AG10803 (cell line): ENCODE measurements at regions not wholly inside any gene's neighbourhood (a gene's known extent, or its start where the extent isn't known, plus 50 kb on each side); places are given as distances from the start of the nearest gene placed in this dataset.

Source experiments
- DNase-seq: peaks from one replicate; pipeline ENCODE4 v3.0.0; 2010; ENCODE audit warnings: low read depth
- H3K4me3 ChIP-seq: 2 replicates; pipeline ENCODE4 v1.5.1; 2011; ENCODE audit warnings: mild to moderate bottlenecking, low read length, control low read depth
- CTCF ChIP-seq: conservative IDR thresholded peaks from 2 replicates; pipeline ENCODE4 v1.5.1; 2011; ENCODE audit warnings: mild to moderate bottlenecking, low read length, control low read depth, inconsistent platforms

DNA sequence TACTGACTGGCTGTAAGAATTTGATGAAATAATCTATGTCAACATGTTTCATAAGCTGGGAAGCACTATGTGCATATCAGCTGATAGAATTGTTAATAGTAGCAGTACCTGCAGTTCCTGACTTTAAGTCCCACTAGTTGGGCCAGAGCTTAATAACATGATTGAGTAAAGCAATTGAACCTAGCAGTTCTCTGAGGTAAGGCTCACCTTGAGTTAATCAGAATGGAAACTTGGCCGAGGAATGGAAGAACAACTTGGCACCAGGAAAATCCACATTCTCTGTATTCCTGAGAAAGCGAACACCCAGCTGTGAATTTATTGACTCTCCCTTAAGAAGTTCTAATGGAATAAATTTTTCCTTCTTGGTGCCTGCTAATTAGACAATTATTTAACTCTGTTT is 262.6 kb downstream of the IGSF11 start:
- TF ChIP-seq CTCF: no peak
- H3K4me3 ChIP-seq: no peak overlapping the region
- no peak for DNase-seq

DNA sequence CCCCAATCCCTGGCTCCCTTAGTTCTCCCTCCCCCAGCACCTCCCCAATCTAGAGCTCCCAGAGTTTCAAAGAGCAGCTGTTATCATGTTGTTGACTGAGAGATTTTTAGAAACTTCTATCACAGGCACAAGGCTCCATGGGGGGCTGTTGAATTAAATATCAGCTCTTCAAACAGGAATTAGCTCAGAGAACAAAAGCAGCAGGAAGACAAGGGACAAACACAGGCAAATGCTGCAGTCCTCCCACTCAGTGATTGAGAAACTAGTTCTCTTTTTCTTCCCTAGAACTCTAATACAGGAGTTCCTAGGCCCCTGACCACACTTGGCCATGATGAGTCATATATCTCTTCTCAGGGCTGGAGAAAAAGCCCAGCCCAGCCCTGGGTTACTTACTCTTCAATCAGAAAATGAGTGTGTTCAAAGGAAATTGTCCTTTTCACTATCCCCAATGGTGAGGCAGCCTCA is 262.1 kb downstream of the IGSF11 start:
- DNase-seq: no peak
- no peak for TF ChIP-seq CTCF

GRCh38 chr3:118775021-118775420 is 259.6 kb downstream of the IGSF11 start:
- DNase-seq: no peak
- no peak for TF ChIP-seq CTCF
- H3K4me3 ChIP-seq: no peak overlapping the region

More for the DNA sequence above, 262.1 kb downstream of the IGSF11 start:
- H3K4me3 ChIP-seq: no peak overlapping the region

DNA sequence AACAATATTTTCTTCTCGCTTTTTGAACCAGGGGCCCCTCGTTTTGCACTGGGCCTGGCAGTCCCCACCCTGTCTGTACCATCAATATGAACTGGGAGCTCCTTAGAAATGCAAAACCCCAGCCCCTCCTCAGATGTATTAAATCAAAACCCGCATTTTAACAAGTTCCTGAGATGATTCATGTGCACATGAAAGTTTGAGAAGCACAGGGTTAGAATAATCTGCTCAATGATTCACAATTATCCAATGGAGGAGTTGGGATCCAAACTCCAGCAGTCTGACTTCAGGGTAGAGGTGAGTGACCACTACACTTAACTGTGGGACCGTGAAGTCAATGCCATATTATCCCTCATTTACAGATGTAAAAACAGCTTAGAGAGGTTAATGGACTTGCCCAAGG is 256.4 kb downstream of the IGSF11 start:
- no peak overlapping the region for H3K4me3 ChIP-seq
- DNase-seq: no peak
- no peak for TF ChIP-seq CTCF

- DNase-seq: no peak
- H3K4me3 ChIP-seq: no peak overlapping the region
- no peak for TF ChIP-seq CTCF
Measured at GRCh38 chr3:118781232-118781631, 253.4 kb downstream of the IGSF11 start.

DNA sequence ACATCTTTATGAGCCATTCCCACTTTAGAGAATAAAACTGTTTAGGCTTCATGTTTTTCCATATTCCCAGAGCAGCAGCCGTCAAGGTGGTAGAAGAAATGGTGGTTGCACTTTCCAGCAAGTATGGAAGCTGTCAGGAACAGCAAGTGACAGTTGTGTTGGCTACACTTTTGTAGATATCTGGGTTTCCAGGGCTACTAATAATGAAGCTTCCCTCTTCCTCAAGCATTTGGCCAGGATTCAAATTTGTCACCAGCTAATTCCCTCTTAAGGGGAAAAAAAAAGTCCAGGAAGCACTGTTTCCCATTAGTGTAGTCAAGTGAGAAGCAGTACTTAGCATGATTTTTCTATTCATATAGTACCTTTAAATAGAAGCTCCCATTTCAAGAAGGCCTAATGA is 252.8 kb downstream of the IGSF11 start:
- no peak overlapping the region for H3K4me3 ChIP-seq
- no peak for TF ChIP-seq CTCF
- DNase-seq: no peak

DNA sequence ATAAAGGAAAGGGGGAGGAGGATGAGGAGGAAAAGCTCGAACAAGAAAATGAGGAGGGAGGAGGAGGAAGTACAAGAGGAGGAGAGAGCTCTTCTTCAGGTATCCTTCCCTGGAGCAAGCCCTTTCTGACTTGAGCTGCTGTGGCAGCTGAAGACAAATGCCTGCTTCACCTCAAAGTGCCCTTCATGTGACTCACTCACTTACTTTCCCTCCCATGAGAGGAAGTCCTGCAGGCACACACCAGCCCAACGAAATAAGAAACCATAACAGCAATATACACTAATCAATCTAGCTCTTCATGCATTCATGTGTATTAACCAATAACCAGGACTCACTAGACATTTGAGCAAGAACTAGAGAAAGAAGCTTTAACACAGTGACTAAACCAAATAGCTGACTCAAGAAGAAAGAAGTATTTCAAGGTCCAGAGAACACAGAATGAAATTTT is 251.9 kb downstream of the IGSF11 start:
- H3K4me3 ChIP-seq: no peak overlapping the region
- DNase-seq: no peak

More for the DNA sequence above, 251.9 kb downstream of the IGSF11 start:
- no peak for TF ChIP-seq CTCF
